ENCODE measurements at regions not wholly inside any gene's neighbourhood (a gene's known extent, or its start where the extent isn't known, plus 50 kb on each side); places are given as distances from the start of the nearest gene placed in this dataset.

GRCh38 chr5:81914696-81915095, 57.1 kb upstream of the ATG10 start:
- no peak for DNase-seq

GRCh38 chr5:81912933-81913332, 58.9 kb upstream of the ATG10 start:
- no peak for DNase-seq

- DNase-seq = no peak
These were observed 62.1 kb upstream of the ATG10 start for GRCh38 chr5:81909677-81910076.

- no peak for DNase-seq
These were observed 63.1 kb upstream of the ATG10 start for GRCh38 chr5:81908771-81909170.

- no peak for DNase-seq
These were observed 63.8 kb upstream of the ATG10 start for GRCh38 chr5:81908044-81908443.

GRCh38 chr5:81907012-81907635, 64.7 kb upstream of the ATG10 start:
- DNase-seq = no peak

- no peak for DNase-seq
These were observed 65.7 kb upstream of the ATG10 start for GRCh38 chr5:81906086-81906485.

GRCh38 chr5:81904861-81905260, 67.0 kb upstream of the ATG10 start:
- DNase-seq = no peak

GRCh38 chr5:81904166-81904565, 67.7 kb upstream of the ATG10 start:
- no peak for DNase-seq

- no peak for DNase-seq
These were observed 70.2 kb upstream of the ATG10 start for GRCh38 chr5:81901586-81901985.

- no peak for DNase-seq
These were observed 72.7 kb upstream of the ATG10 start for GRCh38 chr5:81899123-81899522.

- no peak for DNase-seq
These were observed 73.4 kb upstream of the ATG10 start for GRCh38 chr5:81898403-81898802.

- DNase-seq = no peak
These were observed 75.1 kb upstream of the ATG10 start for GRCh38 chr5:81896764-81897163.

GRCh38 chr5:81895307-81895706, 76.5 kb upstream of the ATG10 start:
- no peak for DNase-seq

- DNase-seq = no peak
These were observed 77.9 kb upstream of the ATG10 start for GRCh38 chr5:81893961-81894360.

GRCh38 chr5:81884871-81885270, 87.0 kb upstream of the ATG10 start:
- no peak for DNase-seq

- DNase-seq = no peak
These were observed 88.5 kb upstream of the ATG10 start for GRCh38 chr5:81883371-81883770.

GRCh38 chr5:81881595-81881994, 90.2 kb upstream of the ATG10 start:
- no peak for DNase-seq

- DNase-seq = no peak
These were observed 91.9 kb upstream of the ATG10 start for GRCh38 chr5:81879936-81880335.

GRCh38 chr5:81878333-81878732, 93.5 kb upstream of the ATG10 start:
- DNase-seq = no peak

GRCh38 chr5:81866994-81867393, 104.8 kb upstream of the ATG10 start:
- no peak for DNase-seq

- no peak for DNase-seq
These were observed 109.9 kb upstream of the SSBP2 start for GRCh38 chr5:81860778-81861177.

GRCh38 chr5:81859624-81860023, 108.7 kb upstream of the SSBP2 start:
- DNase-seq = no peak

GRCh38 chr5:81856948-81857928, 106.3 kb upstream of the SSBP2 start:
- no peak for DNase-seq
